Astrocyte (in vitro differentiated cells and primary cell): ENCODE measurements at regions not wholly inside any gene's neighbourhood (a gene's known extent, or its start where the extent isn't known, plus 50 kb on each side); places are given as distances from the start of the nearest gene placed in this dataset.

Experiments
- DNase-seq: peaks from one replicate; pipeline ENCODE4 v3.0.0-alpha.2; 2010; ENCODE audit warnings: low read depth
- FAIRE-seq: peaks from 2 replicates; lab custom pipeline; 2011; peaks lifted over from hg19 to GRCh38; lab: Jason Lieb, UNC
- H2AFZ ChIP-seq: 2 replicates; pipeline ENCODE4 v1.6.0; 2012; ENCODE audit warnings: low read depth, low read length, inconsistent platforms
- H3K27ac ChIP-seq: 2 replicates; pipeline ENCODE4 v1.5.1; 2011; ENCODE audit warnings: low read depth, low read length, inconsistent platforms
- H3K27me3 ChIP-seq: 2 replicates; pipeline ENCODE4 v1.6.0; 2011; ENCODE audit warnings: low read length, inconsistent platforms; ENCODE audit not compliant: insufficient read depth
- H3K36me3 ChIP-seq: 2 replicates; pipeline ENCODE4 v1.5.1; 2011; ENCODE audit warnings: low read length, inconsistent platforms; ENCODE audit not compliant: insufficient read depth
- H3K4me1 ChIP-seq: 2 replicates; pipeline ENCODE4 v1.5.1; 2011; ENCODE audit warnings: low read length, inconsistent platforms; ENCODE audit not compliant: insufficient read depth
- H3K4me2 ChIP-seq: 2 replicates; pipeline ENCODE4 v1.6.0; 2012; ENCODE audit warnings: low read length, inconsistent platforms
- H3K4me3 ChIP-seq: 2 replicates; pipeline ENCODE4 v1.5.1; 2011; ENCODE audit warnings: low read depth, mild to moderate bottlenecking, low read length, inconsistent platforms; ENCODE audit not compliant: insufficient read depth
- H3K79me2 ChIP-seq: 2 replicates; pipeline ENCODE4 v1.6.0; 2012; ENCODE audit warnings: mild to moderate bottlenecking, low read length, inconsistent platforms; ENCODE audit not compliant: insufficient read depth
- H3K9ac ChIP-seq: 2 replicates; pipeline ENCODE4 v1.6.0; 2012; ENCODE audit warnings: mild to moderate bottlenecking, low read length, inconsistent platforms
- H3K9me3 ChIP-seq: 2 replicates; pipeline ENCODE4 v1.5.1; 2012; ENCODE audit warnings: low read depth, mild to moderate bottlenecking, low read length, inconsistent platforms; ENCODE audit not compliant: insufficient read depth
- H4K20me1 ChIP-seq: 2 replicates; pipeline ENCODE4 v1.6.0; 2012; ENCODE audit warnings: low read length, inconsistent platforms; ENCODE audit not compliant: insufficient read depth
- H3K27ac Mint-ChIP-seq: one replicate; pipeline ENCODE4 v1.8.0; 2021; ENCODE audit warnings: mild to moderate bottlenecking, mixed read lengths; ENCODE audit not compliant: unreplicated experiment
- H3K27me3 Mint-ChIP-seq: one replicate; pipeline ENCODE4 v1.8.0; 2021; ENCODE audit warnings: low read depth, mixed read lengths; ENCODE audit not compliant: unreplicated experiment
- H3K36me3 Mint-ChIP-seq: one replicate; pipeline ENCODE4 v1.8.0; 2021; ENCODE audit warnings: low read depth, mixed read lengths; ENCODE audit not compliant: unreplicated experiment
- H3K4me1 Mint-ChIP-seq: one replicate; pipeline ENCODE4 v1.8.0; 2021; ENCODE audit warnings: low read depth, mixed read lengths; ENCODE audit not compliant: unreplicated experiment
- H3K4me3 Mint-ChIP-seq: one replicate; pipeline ENCODE4 v1.8.0; 2021; ENCODE audit warnings: mild to moderate bottlenecking, moderate library complexity, mixed read lengths; ENCODE audit not compliant: unreplicated experiment
- H3K9me3 Mint-ChIP-seq: one replicate; pipeline ENCODE4 v1.8.0; 2021; ENCODE audit warnings: mild to moderate bottlenecking, mixed read lengths; ENCODE audit not compliant: unreplicated experiment
- CTCF ChIP-seq: IDR thresholded peaks from 2 replicates; pipeline ENCODE4 v1.5.1; 2011; ENCODE audit warnings: low read depth, mild to moderate bottlenecking, inconsistent platforms, low read length, moderate library complexity; ENCODE audit not compliant: insufficient read depth
- EZH2 ChIP-seq: IDR thresholded peaks from 2 replicates; pipeline ENCODE4 v1.6.1; 2012; ENCODE audit warnings: mild to moderate bottlenecking, low read length, inconsistent platforms; ENCODE audit not compliant: insufficient read depth

- H2AFZ ChIP-seq: no peak overlapping the region
- H3K27ac Mint-ChIP-seq: no peak overlapping the region
Observed at GRCh38 chr15:88716543-88717381, 77.9 kb downstream of the ISG20 start.

GRCh38 chr15:88717382-88718031, 78.7 kb downstream of the ISG20 start:
- H3K27ac ChIP-seq: no peak overlapping the region
- H3K9me3 Mint-ChIP-seq: no peaks in the 10 kb centered on the region
- DNase-seq (no peak), FAIRE-seq (no peak)
- peaks cover 29% of the 10 kb centered on the region for H3K27me3 Mint-ChIP-seq
- TF ChIP-seq EZH2 (no peak), CTCF (no peak)
- H3K36me3 ChIP-seq: no peaks in the 10 kb centered on the region
- H3K4me1 Mint-ChIP-seq: no peaks in the 10 kb centered on the region
- H3K4me3 Mint-ChIP-seq: no peak overlapping the region
- H3K27me3 ChIP-seq: peaks cover 18% of the 10 kb centered on the region
- no peaks in the 10 kb centered on the region for H3K36me3 Mint-ChIP-seq
- no peak overlapping the region for H3K27ac Mint-ChIP-seq
- no peak overlapping the region for H2AFZ ChIP-seq
- H3K4me3 ChIP-seq: no peak overlapping the region
- no peaks in the 10 kb centered on the region for H4K20me1 ChIP-seq
- no peak overlapping the region for H3K4me2 ChIP-seq
- H3K79me2 ChIP-seq: no peaks in the 10 kb centered on the region
- no peak overlapping the region for H3K9ac ChIP-seq
- no peaks in the 10 kb centered on the region for H3K9me3 ChIP-seq
- H3K4me1 ChIP-seq: no peaks in the 10 kb centered on the region

More at GRCh38 chr15:88716543-88717381, 77.9 kb downstream of the ISG20 start:
- no peaks in the 10 kb centered on the region for H3K9me3 ChIP-seq
- FAIRE-seq (no peak), DNase-seq (no peak)
- peaks cover 23% of the 10 kb centered on the region for H3K27me3 ChIP-seq
- no peaks in the 10 kb centered on the region for H3K36me3 Mint-ChIP-seq
- no peak overlapping the region for H3K4me2 ChIP-seq
- no peak overlapping the region for H3K9ac ChIP-seq
- no peaks in the 10 kb centered on the region for H3K79me2 ChIP-seq
- no peaks in the 10 kb centered on the region for H3K4me1 Mint-ChIP-seq
- peaks cover 37% of the 10 kb centered on the region for H3K27me3 Mint-ChIP-seq
- H3K4me3 Mint-ChIP-seq: no peak overlapping the region
- no peak overlapping the region for H3K4me3 ChIP-seq
- no peak for TF ChIP-seq EZH2
- no peak for TF ChIP-seq CTCF
- no peaks in the 10 kb centered on the region for H3K4me1 ChIP-seq
- no peak overlapping the region for H3K27ac ChIP-seq
- no peaks in the 10 kb centered on the region for H4K20me1 ChIP-seq
- H3K36me3 ChIP-seq: no peaks in the 10 kb centered on the region
- H3K9me3 Mint-ChIP-seq: no peaks in the 10 kb centered on the region
